Left ventricle myocardium inferior (tissue), 1 donor: ENCODE measurements at regions not wholly inside any gene's neighbourhood (a gene's known extent, or its start where the extent isn't known, plus 50 kb on each side); places are given as distances from the start of the nearest gene placed in this dataset.

ENCODE experiments used
- DNase-seq: peaks from one replicate; pipeline ENCODE4 v3.0.0-alpha.2; 2020
- H3K27ac ChIP-seq: fragments of 200-600 bp; replicated peaks from 2 replicates; pipeline ENCODE4 v1.8.0; 2021
- H3K27me3 ChIP-seq: fragments of 200-600 bp; 2 replicates; pipeline ENCODE4 v1.8.0; 2021; ENCODE audit warnings: low read depth
- H3K36me3 ChIP-seq: fragments of 200-600 bp; 2 replicates; pipeline ENCODE4 v1.8.0; 2021
- H3K4me1 ChIP-seq: fragments of 200-600 bp; 2 replicates; pipeline ENCODE4 v1.8.0; 2021
- H3K4me3 ChIP-seq: fragments of 200-600 bp; 2 replicates; pipeline ENCODE4 v1.8.0; 2021; ENCODE audit warnings: mild to moderate bottlenecking, moderate library complexity
- H3K9me3 ChIP-seq: fragments of 200-600 bp; replicated peaks from 2 replicates; pipeline ENCODE4 v1.8.0; 2021
- intact Hi-C: fragments of 100-400 bp; cut with micrococcal nuclease; formaldehyde crosslinking; loops from one replicate; pipeline ENCODE4 v1.11.0; 2022
- TF ChIP-seq, protein P1 (sequence below): fragments of 200-600 bp; IDR thresholded peaks from 2 replicates; pipeline ENCODE4 v1.8.0; 2021; ENCODE audit warnings: antibody characterized with exemption, mild to moderate bottlenecking, borderline replicate concordance
- donor health status: DM: no; HTN: yes; CAD: no; lungs with severe emphysema.

DNA sequence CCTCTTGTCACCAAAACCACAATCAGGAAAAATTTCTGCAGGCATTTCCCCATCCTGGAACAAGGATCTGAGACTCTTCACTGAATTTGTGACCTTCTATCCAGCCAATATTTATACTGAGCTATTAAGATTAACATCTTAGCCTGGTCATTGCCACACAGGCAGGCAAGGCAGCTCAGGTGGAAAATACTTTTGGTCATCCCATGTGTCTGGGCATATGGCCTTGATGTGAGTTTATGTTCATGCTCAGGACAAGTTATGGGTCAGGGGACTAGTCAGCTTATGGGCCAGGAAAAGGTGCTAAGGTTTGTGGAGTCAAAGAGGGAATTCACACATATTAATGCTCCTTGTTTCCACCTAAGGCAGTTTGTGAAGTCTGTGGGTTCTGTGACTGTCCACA lies 124.3 kb upstream of the TOP3B start:
- peaks cover 43% of the 10 kb centered on the region for H3K27me3 ChIP-seq
- no peak for DNase-seq
- TF ChIP-seq, protein P1, sequence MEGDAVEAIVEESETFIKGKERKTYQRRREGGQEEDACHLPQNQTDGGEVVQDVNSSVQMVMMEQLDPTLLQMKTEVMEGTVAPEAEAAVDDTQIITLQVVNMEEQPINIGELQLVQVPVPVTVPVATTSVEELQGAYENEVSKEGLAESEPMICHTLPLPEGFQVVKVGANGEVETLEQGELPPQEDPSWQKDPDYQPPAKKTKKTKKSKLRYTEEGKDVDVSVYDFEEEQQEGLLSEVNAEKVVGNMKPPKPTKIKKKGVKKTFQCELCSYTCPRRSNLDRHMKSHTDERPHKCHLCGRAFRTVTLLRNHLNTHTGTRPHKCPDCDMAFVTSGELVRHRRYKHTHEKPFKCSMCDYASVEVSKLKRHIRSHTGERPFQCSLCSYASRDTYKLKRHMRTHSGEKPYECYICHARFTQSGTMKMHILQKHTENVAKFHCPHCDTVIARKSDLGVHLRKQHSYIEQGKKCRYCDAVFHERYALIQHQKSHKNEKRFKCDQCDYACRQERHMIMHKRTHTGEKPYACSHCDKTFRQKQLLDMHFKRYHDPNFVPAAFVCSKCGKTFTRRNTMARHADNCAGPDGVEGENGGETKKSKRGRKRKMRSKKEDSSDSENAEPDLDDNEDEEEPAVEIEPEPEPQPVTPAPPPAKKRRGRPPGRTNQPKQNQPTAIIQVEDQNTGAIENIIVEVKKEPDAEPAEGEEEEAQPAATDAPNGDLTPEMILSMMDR, result no peak
- H3K27ac ChIP-seq, result no peak overlapping the region
- no peaks in the 10 kb centered on the region for H3K36me3 ChIP-seq
- intact Hi-C loops, result no loop called here
- no peak overlapping the region for H3K4me3 ChIP-seq
- no peaks in the 10 kb centered on the region for H3K4me1 ChIP-seq
- no peaks in the 10 kb centered on the region for H3K9me3 ChIP-seq

DNA sequence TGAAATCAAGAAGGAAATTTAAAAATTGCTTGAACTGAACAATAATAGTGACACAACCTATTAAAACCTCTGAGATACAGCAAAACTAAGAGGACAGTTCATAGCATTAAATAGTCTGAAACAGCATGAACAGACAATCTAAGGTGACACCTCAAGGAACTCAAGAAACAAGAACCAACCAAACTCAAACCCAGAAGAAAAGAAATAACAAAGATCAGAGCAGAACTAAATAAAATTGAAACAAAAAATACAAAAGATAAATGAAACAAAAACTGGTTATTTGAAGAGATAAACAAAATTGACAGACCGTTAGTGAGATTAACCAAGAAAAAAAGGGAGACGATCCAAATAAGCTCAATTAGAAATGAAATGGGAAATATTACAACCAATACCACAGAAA lies 122.8 kb upstream of the TOP3B start:
- DNase-seq, result no peak
- Histone ChIP-seq H3K36me3 (no peaks in the 10 kb centered on the region), H3K27ac (no peak overlapping the region), H3K9me3 (no peaks in the 10 kb centered on the region), H3K4me1 (no peaks in the 10 kb centered on the region), H3K27me3 (peaks cover 58% of the 10 kb centered on the region), H3K4me3 (no peak overlapping the region)
- TF ChIP-seq, protein P1, result no peak
- intact Hi-C loops, result no loop called here

GRCh38 chr22:22103078-22103875 lies 120.7 kb upstream of the TOP3B start:
- Histone ChIP-seq H3K27ac (no peak overlapping the region), H3K4me1 (no peaks in the 10 kb centered on the region), H3K36me3 (no peaks in the 10 kb centered on the region), H3K27me3 (peaks cover 77% of the 10 kb centered on the region), H3K4me3 (no peak overlapping the region), H3K9me3 (peaks cover 2% of the 10 kb centered on the region)
- intact Hi-C loops, result no loop called here
- DNase-seq, result no peak
- TF ChIP-seq, protein P1, result peak; percentile 24

DNA sequence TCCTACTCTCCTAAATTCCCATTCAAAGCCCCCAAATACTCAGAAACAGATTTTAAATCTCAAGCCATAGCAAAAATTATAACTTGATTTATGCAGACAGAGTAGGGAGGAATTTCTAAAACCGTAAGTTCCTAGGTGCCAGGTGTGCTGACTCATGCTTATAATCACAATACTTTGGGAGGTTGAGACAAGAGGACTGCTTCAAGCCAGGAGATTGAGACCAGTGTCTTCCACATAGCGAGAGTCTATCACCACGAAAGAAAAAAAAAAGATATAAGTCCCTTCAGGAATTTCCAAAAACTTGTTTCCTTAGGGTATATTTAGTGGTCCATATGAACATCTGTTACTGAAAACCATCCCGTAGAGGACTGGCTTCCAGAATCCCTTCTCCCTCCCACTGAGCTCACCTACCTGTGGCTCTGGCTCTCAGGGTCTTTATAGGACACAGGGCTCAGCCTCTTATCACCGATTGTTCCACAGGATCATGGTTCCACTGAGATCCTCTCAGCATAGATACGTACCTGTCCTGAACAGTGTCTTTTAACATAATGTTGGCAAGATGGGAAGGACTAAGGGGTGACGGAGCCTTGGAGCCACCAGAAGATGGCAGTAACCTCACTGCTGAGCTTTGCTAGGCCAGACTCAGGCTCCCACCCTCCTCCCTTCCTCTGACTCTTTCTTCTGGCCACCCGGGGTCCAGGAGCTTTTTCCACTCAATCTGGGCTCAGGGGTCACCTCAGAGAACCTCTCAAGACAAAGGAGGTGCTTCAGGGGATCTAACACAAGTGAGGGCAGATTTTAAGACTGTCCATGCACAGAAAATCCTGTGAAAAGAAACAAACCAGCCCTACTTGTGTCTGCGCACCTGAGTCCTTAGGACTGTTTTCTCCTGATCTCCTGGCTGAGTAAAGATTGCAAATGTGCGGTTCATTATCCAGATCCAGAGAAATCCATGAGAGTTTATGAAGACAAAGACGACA lies 117.5 kb upstream of the TOP3B start:
- H3K27ac ChIP-seq, result no peak overlapping the region
- intact Hi-C loops, result no loop called here
- DNase-seq, result no peak
- H3K36me3 ChIP-seq, result no peaks in the 10 kb centered on the region
- no peaks in the 10 kb centered on the region for H3K4me1 ChIP-seq
- TF ChIP-seq, protein P1, result no peak
- H3K9me3 ChIP-seq, result peaks cover 4% of the 10 kb centered on the region
- H3K4me3 ChIP-seq, result no peak overlapping the region
- peaks cover 75% of the 10 kb centered on the region for H3K27me3 ChIP-seq

GRCh38 chr22:22099194-22099486 lies 116.6 kb upstream of the TOP3B start:
- no peak overlapping the region for H3K27ac ChIP-seq
- TF ChIP-seq, protein P1, result no peak
- peaks cover 82% of the 10 kb centered on the region for H3K27me3 ChIP-seq
- H3K4me1 ChIP-seq, result no peaks in the 10 kb centered on the region
- no peak overlapping the region for H3K4me3 ChIP-seq
- peaks cover 4% of the 10 kb centered on the region for H3K9me3 ChIP-seq
- H3K36me3 ChIP-seq, result no peaks in the 10 kb centered on the region
- intact Hi-C loops, result no loop called here
- no peak for DNase-seq
